Activated T-helper 2 cell treated with anti-CD3 and anti-CD28 coated beads, Interferon-gamma antibody, Interleukin-2, Interleukin-4, amounts not matched to agents 10 μg/mL and 5 μg/mL and 100 μg/mL, durations not matched to agents 14 hours and 24 hours and 36 hours (primary cell): ENCODE measurements at regions not wholly inside any gene's neighbourhood (a gene's known extent, or its start where the extent isn't known, plus 50 kb on each side); places are given as distances from the start of the nearest gene placed in this dataset.
"Not testable (repeated sequence)": the region's sequence is repeated elsewhere in the genome, so short reads cannot be mapped to it uniquely, and the experiment has no call there.

Experiments
- DNase-seq: peaks from one replicate; pipeline ENCODE4 v3.0.0; 2021; ENCODE audit warnings: low spot score
- H3K27ac Mint-ChIP-seq: one replicate; pipeline ENCODE4 v1.8.0; 2021; ENCODE audit warnings: mixed read lengths
- H3K27me3 Mint-ChIP-seq: one replicate; pipeline ENCODE4 v1.8.0; 2021; ENCODE audit warnings: low read depth, mixed read lengths
- H3K36me3 Mint-ChIP-seq: one replicate; pipeline ENCODE4 v1.8.0; 2021; ENCODE audit warnings: low read depth, mixed read lengths
- H3K4me1 Mint-ChIP-seq: one replicate; pipeline ENCODE4 v1.8.0; 2021; ENCODE audit warnings: low read depth, mixed read lengths
- H3K4me3 Mint-ChIP-seq: one replicate; pipeline ENCODE4 v1.8.0; 2021; ENCODE audit warnings: low read depth, mild to moderate bottlenecking, moderate library complexity, mixed read lengths
- H3K9me3 Mint-ChIP-seq: one replicate; pipeline ENCODE4 v1.8.0; 2021; ENCODE audit warnings: mixed read lengths
- intact Hi-C: fragments of 100-400 bp; cut with micrococcal nuclease; formaldehyde crosslinking; loops from one replicate; pipeline ENCODE4 v1.15.1; 2023

- no peaks in the 10 kb centered on the region for H3K36me3 Mint-ChIP-seq
- H3K27me3 Mint-ChIP-seq, result peaks cover 11% of the 10 kb centered on the region
- peaks cover 17% of the 10 kb centered on the region for H3K4me1 Mint-ChIP-seq
- intact Hi-C loops, result no loop called here
- no peak overlapping the region for H3K27ac Mint-ChIP-seq
- no peaks in the 10 kb centered on the region for H3K9me3 Mint-ChIP-seq
- no peak overlapping the region for H3K4me3 Mint-ChIP-seq
- no peak for DNase-seq
Measured at GRCh38 chr10:30542895-30543288, 86.7 kb downstream of the LYZL2 start.

- Mint-ChIP-seq H3K4me1 (peaks cover 17% of the 10 kb centered on the region), H3K36me3 (no peaks in the 10 kb centered on the region), H3K27ac (no peak overlapping the region), H3K9me3 (no peaks in the 10 kb centered on the region), H3K4me3 (no peak overlapping the region), H3K27me3 (peaks cover 10% of the 10 kb centered on the region)
- no peak for DNase-seq
- intact Hi-C loops, result no loop called here
Measured at GRCh38 chr10:30542001-30542894, 87.3 kb downstream of the LYZL2 start.

DNA sequence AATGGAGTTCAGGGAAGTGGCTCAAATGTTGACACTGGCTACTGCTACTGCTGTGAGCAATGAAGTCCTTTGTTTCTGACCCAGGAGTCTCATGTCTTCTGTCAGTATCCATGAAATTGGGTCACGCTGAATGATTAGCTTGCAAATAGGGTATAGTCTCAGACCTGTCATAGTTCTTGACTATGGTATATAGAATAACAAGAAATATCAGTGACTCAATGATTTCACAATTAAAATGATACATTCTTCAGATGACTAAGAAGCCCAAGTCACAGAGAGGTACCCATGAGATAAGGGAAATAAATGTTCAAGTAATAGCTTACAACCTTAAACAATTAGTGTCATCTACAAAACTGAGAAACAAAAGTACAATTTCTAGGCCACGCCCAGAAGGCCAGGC lies 89.3 kb downstream of the LYZL2 start:
- H3K27me3 Mint-ChIP-seq, result peaks cover 10% of the 10 kb centered on the region
- intact Hi-C loops, result no loop called here
- H3K27ac Mint-ChIP-seq, result no peak overlapping the region

GRCh38 chr10:30538086-30538485 lies 91.5 kb downstream of the LYZL2 start:
- H3K27ac Mint-ChIP-seq, result no peak overlapping the region
- no peak for DNase-seq
- no peaks in the 10 kb centered on the region for H3K36me3 Mint-ChIP-seq
- H3K27me3 Mint-ChIP-seq, result peaks cover 11% of the 10 kb centered on the region
- no peaks in the 10 kb centered on the region for H3K9me3 Mint-ChIP-seq
- peaks cover 28% of the 10 kb centered on the region for H3K4me1 Mint-ChIP-seq
- intact Hi-C loops, result no loop called here
- H3K4me3 Mint-ChIP-seq, result no peak overlapping the region

More for the DNA sequence above, 89.3 kb downstream of the LYZL2 start:
- no peak overlapping the region for H3K4me3 Mint-ChIP-seq
- no peaks in the 10 kb centered on the region for H3K36me3 Mint-ChIP-seq
- H3K9me3 Mint-ChIP-seq, result no peaks in the 10 kb centered on the region
- H3K4me1 Mint-ChIP-seq, result peaks cover 23% of the 10 kb centered on the region
- DNase-seq, result no peak

- Mint-ChIP-seq H3K27ac (no peak overlapping the region), H3K4me1 (peaks cover 27% of the 10 kb centered on the region), H3K9me3 (no peaks in the 10 kb centered on the region), H3K27me3 (peaks cover 11% of the 10 kb centered on the region), H3K4me3 (no peak overlapping the region), H3K36me3 (no peaks in the 10 kb centered on the region)
- intact Hi-C loops, result no loop called here
- DNase-seq, result no peak
Measured at GRCh38 chr10:30537586-30537985, 92.0 kb downstream of the LYZL2 start.

DNA sequence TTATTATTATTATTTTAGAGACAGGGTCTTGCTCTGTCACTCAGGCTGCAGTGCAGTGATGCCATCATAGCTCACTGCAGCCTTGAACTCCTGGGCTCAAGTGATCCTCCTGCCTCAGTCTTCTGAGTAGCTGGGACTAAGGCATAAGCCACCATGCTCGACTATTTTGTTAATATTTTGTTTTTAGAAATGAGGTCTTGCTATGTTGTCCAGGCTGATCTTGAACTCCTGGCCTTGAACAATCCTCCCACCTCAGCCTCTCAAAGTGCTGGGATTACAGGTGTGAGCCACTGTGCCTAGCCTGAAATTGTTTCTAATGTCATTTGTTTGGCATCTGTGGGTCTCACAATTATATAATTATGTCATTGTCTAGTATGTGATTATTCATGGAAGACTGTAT lies 92.4 kb downstream of the LYZL2 start:
- DNase-seq, H3K36me3 Mint-ChIP-seq, intact Hi-C loops, H3K9me3 Mint-ChIP-seq, H3K27ac Mint-ChIP-seq, H3K4me3 Mint-ChIP-seq: not testable (repeated sequence)
- Mint-ChIP-seq H3K4me1 (peaks cover 26% of the 10 kb centered on the region), H3K27me3 (peaks cover 11% of the 10 kb centered on the region)

- intact Hi-C loops, result no loop called here
- H3K4me3 Mint-ChIP-seq, result no peak overlapping the region
- H3K36me3 Mint-ChIP-seq, result no peaks in the 10 kb centered on the region
- peaks cover 8% of the 10 kb centered on the region for H3K27me3 Mint-ChIP-seq
- H3K9me3 Mint-ChIP-seq, result no peaks in the 10 kb centered on the region
- no peak for DNase-seq
- H3K27ac Mint-ChIP-seq, result no peak overlapping the region
- H3K4me1 Mint-ChIP-seq, result peaks cover 27% of the 10 kb centered on the region
Measured at GRCh38 chr10:30536578-30536977, 93.0 kb downstream of the LYZL2 start.

GRCh38 chr10:30535677-30536076 lies 93.9 kb downstream of the LYZL2 start:
- Mint-ChIP-seq H3K27ac (no peak overlapping the region), H3K4me1 (peaks cover 29% of the 10 kb centered on the region), H3K4me3 (no peak overlapping the region), H3K9me3 (no peaks in the 10 kb centered on the region), H3K27me3 (peaks cover 8% of the 10 kb centered on the region), H3K36me3 (no peaks in the 10 kb centered on the region)
- intact Hi-C loops, result no loop called here
- DNase-seq, result no peak

DNA sequence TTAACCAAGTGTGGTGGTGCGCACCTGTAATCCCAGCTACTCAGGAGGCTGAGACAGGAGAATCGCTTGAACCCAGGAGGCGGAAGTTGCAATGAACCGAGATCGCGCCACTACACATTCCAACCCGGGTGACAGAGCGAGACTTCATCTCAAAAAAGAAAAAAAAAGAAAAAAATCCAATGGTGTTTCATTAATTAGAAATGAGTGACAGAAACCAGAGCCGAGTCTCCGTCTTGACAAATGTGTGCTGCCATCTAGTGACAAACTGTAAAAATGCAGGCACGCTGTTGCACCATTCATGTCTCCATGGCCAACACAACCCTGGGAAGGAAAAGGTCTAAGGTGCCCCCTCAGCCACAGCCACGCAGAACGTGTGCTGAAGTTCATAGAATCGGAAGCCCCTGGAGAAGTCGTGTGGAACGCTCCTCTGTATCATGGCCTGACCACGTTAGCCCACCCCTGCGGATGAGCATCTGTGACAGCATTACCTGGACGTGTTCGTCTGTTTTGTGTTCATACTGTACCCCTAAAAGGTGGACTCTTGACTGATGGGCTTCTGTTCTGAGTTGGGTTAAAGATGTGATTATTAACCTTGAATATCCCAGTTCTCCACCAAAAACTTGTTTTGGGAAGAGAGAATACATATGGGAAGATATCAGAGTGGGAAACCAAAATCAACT lies 94.9 kb downstream of the LYZL2 start:
- H3K27me3 Mint-ChIP-seq, result peaks cover 8% of the 10 kb centered on the region
- H3K9me3 Mint-ChIP-seq, result no peaks in the 10 kb centered on the region
- no peak overlapping the region for H3K4me3 Mint-ChIP-seq
- H3K36me3 Mint-ChIP-seq, result no peaks in the 10 kb centered on the region
- H3K4me1 Mint-ChIP-seq, result peaks cover 34% of the 10 kb centered on the region
- no peak overlapping the region for H3K27ac Mint-ChIP-seq
- DNase-seq, result peak; percentile 58
- intact Hi-C loops, result loop anchor here (1.0 to 5.0 kb wide), 4 partner anchors 42 to 142 kb away; no protein-coding TSS in a partner anchor

DNA sequence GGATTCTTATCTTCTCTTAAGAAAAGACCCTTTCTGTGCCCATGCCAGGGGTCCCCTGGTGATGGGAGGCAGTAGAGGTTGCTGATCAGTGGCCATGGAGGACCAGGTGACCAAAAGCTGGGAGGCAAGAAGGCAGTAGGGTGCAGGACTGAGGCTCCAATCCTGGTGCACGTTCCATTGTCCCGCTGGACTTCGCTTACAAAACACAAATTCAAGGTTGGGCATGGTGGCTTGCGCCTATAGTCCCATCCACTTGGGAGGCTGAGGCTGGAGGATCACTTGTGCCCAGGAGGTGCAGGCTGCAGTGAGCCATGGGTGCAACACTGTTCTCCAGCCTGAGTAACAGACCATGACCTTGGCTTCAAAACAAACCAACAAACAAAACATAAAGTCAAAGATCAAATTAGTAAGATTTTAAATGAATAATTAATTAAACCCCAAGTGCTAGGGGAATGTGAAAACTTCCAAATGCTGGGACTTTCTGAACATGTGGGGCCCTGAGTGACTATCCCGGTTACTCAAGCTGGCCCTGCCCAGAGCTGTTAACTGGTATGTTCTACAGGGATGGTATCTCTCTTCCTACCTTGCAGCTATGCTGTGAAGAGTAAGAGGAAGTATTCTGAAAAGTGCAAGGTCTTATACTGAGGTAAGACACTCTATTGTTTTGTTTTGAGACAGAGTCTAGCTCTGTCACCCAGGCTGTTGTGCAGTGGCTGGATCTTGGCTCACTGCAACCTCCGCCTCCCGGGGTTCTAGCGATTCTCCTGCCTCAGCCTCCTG lies 97.6 kb downstream of the LYZL2 start:
- H3K27me3 Mint-ChIP-seq, result peaks cover 1% of the 10 kb centered on the region
- no peak overlapping the region for H3K4me3 Mint-ChIP-seq
- H3K9me3 Mint-ChIP-seq, result no peaks in the 10 kb centered on the region
- peaks cover 54% of the 10 kb centered on the region for H3K4me1 Mint-ChIP-seq
- no peak overlapping the region for H3K27ac Mint-ChIP-seq
- H3K36me3 Mint-ChIP-seq, result no peaks in the 10 kb centered on the region
- no peak for DNase-seq
- intact Hi-C loops, result loop anchor here (5.0 kb wide), 2 partner anchors 40 to 50 kb away; no protein-coding TSS in a partner anchor

- Mint-ChIP-seq H3K4me3 (peak overlapping the region; percentile 64), H3K36me3 (no peaks in the 10 kb centered on the region), H3K27ac (peak overlapping the region; percentile 79), H3K4me1 (peaks cover 62% of the 10 kb centered on the region), H3K27me3 (peaks cover 2% of the 10 kb centered on the region), H3K9me3 (no peaks in the 10 kb centered on the region)
- peak; percentile 74 for DNase-seq
- intact Hi-C loops, result loop anchor here (1.0 to 2.0 kb wide), 3 partner anchors 19 to 93 kb away; no protein-coding TSS in a partner anchor
Measured at GRCh38 chr10:30529373-30529998, 95.5 kb downstream of the MAP3K8 start.

- Mint-ChIP-seq H3K4me1 (peaks cover 62% of the 10 kb centered on the region), H3K27me3 (peaks cover 3% of the 10 kb centered on the region), H3K9me3 (no peaks in the 10 kb centered on the region), H3K27ac (no peak overlapping the region), H3K4me3 (no peak overlapping the region), H3K36me3 (no peaks in the 10 kb centered on the region)
- DNase-seq, result no peak
- intact Hi-C loops, result loop anchor here (2.0 kb wide), 1 partner anchor 28 kb away; no protein-coding TSS in a partner anchor
Measured at GRCh38 chr10:30528429-30528786, 94.4 kb downstream of the MAP3K8 start.
